DMS 273 (cell line): ENCODE measurements at regions not wholly inside any gene's neighbourhood (a gene's known extent, or its start where the extent isn't known, plus 50 kb on each side); places are given as distances from the start of the nearest gene placed in this dataset.
"Not testable (repeated sequence)": the region's sequence is repeated elsewhere in the genome, so short reads cannot be mapped to it uniquely, and the experiment has no call there.

ENCODE experiments used
- DNase-seq: peaks from one replicate; lab custom pipeline; 2025; ENCODE audit not compliant: unreplicated experiment; lab: John Stamatoyannopoulos, UW

GRCh38 chr2:234863043-234863934 is 88.5 kb upstream of the SH3BP4 start:
- DNase-seq = peak; percentile 72

DNA sequence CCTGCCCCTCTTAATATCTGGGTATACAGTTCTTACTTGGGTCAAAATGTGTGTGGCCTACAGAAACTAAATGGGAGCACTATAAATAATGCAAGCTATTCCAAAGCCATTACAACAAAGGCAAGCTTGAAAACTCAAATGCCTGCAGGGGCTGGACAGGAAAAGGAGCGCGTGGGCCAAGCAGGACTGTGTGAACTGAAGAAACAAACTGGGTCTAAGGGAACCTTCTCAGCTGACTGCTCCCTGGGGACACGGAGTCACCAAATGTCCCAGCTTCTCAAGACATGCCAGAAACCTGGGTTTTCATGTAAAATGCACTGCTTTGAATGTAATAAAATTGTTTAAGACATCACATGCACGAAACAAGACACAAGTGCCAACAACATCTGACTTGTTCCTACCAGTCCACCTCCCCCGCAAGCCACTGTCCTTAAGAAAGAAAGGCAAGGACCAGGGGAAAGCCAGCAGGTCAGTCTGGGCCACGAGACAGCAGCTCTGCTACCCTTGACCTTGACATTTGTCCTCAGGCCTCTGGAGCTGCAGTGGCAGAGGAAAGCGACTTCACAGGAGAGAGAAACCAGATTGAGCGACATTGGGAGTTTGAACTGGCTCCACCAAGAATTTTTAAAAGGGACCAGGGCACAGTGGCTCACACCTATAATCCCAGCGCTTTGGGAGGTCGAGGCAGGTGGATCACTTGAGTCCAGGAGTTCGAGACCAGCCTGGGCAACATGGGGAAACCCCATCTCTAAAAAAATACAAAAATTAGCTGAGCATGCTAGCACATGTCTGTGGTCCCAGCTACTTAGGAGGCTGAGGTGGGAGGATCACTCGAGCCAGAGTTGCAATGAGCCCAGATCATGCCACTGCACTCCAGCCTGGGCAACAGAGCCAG is 89.7 kb upstream of the SH3BP4 start:
- no peak for DNase-seq

- not testable (repeated sequence) for DNase-seq
Measured at GRCh38 chr2:234859330-234859872, 92.4 kb upstream of the SH3BP4 start.

DNA sequence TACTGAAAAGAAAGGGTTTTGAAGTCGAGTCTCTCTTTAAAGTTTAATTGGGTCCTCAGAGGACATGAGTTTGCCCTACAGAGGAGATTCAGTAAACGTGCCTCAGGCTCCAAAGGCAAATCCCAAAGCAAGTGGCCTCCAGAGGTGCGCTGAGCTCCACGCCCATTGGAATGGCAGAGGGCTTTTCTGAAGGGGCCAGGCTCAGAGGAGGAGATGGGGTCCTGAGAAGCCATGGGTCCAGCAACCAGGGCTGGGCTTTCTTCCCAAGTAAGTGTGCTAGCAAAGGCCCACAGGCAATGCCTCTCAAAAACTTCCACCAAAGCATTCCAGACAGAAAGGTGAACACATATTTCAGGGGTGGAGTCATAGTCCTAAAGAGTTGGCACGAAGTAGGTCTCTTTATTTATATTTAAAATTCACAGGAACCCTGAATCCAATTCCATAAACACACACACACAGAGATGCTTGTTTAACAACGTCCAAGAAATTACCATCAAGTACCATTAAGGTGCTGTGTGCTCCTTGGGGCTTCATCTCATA is 93.0 kb upstream of the SH3BP4 start:
- no peak for DNase-seq

DNA sequence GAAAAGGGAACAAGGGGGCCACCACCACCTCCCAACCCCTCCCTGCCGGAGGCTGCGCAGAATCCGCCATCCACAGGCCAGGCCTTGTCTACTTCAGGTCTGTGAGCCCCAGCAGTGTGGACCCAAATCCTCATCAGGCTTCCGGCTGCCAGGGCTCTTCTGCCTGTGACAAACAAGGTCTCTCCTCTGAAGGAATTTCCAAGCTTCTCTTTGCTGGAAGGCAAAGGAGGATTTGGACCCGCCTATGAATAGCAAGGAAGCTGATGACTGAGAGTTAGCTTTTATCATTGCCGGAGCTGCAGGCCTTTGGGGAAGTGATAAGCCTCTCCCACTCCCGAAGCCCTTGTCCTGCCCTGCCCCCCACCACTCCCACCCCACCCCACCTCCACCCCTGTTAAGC is 93.7 kb upstream of the SH3BP4 start:
- no peak for DNase-seq

- no peak for DNase-seq
Measured at GRCh38 chr2:234853729-234854128, 98.1 kb upstream of the SH3BP4 start.

DNA sequence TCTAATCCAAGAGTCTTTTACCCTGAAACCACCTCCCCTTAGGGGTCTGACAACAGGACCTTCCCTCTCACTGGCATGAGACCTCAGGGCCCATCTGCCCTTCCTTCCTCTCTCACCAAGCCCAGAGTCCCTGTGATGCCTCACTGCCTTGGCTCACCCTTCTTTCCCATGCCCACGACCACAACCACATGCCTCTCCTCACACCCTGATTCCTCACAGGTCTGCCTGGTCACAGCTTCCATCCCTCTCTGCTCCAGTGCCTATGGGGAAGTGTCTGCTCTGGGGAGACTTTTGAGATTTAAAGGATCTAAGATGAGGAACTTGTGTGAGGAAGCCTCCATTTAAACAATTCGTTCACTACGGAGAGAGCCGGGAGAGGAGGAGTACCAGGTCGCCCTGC is 98.9 kb upstream of the SH3BP4 start:
- no peak for DNase-seq

- no peak for DNase-seq
Measured at GRCh38 chr2:234852035-234852434, 99.8 kb upstream of the SH3BP4 start.

GRCh38 chr2:234851451-234851850 is 100.4 kb upstream of the SH3BP4 start:
- no peak for DNase-seq

DNA sequence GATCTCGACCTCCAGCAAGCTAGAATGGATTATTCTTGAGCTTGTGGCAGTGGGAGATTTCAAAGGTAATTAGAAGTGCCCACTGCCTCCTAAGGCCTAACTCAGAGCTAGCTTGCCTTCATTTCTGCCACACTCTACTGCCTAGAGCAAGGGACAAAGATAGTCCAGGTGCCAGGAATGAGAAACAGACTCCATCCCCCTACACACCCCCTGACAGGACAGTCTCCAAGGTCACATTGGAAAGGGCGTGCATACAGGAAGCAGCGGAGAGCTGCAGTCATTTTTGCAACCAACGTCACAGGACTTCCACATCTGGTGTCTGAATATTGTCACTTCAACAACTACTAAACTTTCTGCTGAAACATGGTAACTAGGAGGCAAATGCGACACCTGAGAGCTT is 101.0 kb upstream of the SH3BP4 start:
- no peak for DNase-seq

DNA sequence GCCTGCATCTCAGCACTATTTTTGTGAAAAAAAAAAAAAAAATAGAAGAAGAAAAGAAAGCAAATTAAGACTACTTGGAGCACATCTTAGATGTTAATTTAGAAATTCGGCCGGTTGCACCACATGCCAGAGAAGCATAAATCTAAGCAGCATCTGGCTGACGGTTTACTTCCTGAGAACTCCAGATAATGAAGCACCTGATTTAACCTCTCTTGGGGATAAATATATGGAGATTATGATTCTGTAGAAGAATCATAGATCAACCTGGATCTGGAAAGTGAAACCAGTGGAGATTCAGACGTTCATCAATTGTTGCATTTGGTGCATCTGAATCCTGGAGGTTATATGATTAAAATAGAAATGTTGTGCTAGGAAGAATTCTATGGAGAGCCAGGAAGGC is 102.1 kb upstream of the SH3BP4 start:
- no peak for DNase-seq

- no peak for DNase-seq
Measured at GRCh38 chr2:234848578-234848977, 103.2 kb upstream of the SH3BP4 start.

DNA sequence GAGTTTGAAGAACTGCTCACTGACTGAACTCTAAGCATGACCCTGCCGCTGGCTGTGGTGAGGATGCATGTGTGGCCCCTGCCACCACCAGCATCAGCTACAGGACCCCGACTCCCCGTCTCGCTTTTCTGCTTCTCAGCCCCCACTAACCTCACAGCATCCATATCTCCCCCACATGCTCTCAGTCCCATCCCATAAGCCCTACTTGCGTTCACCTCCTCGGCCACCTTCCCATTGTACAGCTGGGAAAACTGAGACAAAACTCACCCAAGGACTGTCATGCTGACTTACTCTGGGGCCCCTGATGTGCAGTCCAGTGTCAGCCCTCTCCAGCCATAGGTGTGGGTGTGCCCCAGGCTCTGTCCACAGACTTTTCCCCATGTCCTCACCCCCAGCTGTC is 104.2 kb upstream of the SH3BP4 start:
- no peak for DNase-seq

DNA sequence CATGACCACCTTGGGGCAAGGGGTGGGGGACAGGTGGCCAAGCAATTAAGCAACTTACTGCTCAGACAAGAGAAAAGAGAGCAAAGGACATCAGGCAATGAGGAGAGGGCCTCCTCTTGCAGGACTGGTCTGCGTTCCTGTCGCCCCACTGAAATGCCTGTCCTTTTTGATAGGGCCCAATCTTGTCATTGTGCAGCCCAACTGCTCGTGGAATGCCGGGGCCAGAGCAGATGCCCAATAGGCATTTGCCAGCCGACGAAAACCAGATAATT is 104.5 kb upstream of the SH3BP4 start:
- DNase-seq = no peak

- DNase-seq = no peak
Measured at GRCh38 chr2:234846599-234847363, 105.0 kb upstream of the SH3BP4 start.

DNA sequence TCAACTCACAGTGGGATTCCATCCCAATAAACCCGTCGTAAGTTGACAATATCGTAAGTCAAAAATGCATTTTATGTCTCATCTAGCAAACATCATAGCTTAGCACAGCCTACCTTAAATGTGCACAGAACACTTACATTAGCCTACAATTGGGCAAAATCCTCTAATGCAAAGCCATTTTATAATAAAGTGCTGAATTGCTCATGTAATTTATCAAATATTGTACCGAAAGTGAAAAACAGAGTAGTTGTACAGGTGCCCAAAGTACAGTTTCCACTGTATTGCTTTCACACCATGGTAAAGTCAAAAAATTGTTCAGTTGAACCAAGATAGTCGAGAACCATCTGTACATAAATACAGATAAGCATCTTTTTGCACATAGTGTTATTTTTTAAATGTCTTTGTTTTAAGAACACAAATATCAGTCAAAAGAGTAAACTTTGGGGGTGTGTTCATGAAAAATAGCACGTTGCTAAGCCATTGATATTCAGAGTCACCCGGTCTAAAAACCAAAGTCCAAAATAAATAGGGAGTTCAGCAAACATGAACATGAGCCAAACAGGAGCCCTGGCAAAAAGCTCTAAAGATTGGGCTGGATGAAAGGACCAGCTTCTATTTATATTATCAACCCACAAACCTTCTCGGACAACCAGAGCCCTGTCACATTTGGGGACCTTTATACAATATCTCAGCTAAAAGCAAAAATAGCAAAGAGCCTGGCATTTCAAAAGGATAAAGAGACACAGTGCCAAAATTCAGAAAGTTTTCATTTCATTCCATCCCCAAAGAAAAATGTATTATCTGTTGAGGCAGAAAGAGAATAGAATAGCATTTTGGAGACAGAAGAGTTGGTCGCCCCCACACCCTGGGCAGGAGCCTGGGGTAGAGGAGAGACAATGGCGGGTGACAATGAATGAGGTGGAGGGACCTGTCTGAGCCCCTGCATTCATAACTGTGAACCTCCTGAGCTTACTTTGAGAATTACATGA is 105.9 kb upstream of the SH3BP4 start:
- DNase-seq = no peak

DNA sequence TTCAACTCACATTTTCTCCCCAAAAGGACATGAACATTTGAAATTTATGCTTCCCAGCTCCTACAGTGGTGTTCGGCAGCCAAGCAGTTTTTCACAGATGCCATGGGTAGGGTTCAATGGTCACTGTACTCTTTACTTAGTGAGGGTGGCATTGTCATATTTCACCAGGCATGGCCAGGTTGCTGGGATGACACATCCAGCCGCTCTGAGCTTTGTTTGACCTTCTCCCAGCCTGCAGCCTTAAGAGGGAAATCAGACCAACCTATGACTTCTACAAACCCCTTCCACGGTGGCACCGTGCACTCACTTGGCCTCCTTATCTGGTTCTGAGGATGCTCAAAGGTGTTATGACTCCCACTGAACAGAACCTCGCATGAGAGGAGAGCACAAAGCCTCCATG is 108.4 kb upstream of the SH3BP4 start:
- no peak for DNase-seq

DNA sequence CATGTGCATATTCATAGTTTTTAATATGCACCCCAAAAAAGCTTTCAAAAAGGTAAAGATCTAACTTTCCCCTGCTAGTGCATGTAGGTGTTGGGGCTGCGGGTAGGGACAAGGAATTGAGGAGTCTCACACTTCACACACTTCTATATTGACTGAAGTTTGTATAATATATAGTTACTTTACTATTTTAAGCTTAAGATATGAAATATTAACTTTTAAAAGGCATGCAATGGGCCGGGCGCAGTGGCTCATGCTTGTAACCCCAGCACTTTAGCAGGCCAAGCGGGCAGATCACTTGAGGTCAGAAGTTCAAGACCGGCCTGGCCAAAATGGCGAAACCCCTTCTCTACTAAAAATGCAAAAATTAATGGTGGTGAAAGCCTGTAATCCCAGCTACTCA is 109.1 kb upstream of the SH3BP4 start:
- DNase-seq = no peak

- DNase-seq = no peak
Measured at GRCh38 chr2:234841321-234842015, 110.3 kb upstream of the SH3BP4 start.
